ENCODE measurements at regions not wholly inside any gene's neighbourhood (a gene's known extent, or its start where the extent isn't known, plus 50 kb on each side); places are given as distances from the start of the nearest gene placed in this dataset.

DNA sequence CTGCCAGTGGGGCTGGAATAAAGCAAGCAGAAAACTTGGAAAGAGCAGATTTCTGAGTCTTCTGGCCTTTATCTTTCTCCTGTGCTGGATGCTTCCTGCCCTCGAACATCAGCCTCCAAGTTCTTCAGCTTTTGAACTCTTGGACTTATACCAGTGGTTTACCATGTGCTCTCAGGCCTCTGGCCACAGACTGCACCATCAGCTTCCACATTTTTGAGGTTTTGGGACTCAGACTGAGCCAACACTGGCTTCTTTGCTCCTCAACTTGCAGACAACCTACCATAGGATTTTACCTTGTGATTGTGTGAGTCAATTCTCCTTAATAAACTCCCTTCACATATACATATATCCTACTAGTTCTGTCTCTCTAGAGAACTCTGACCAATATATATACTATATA is 706.6 kb downstream of the NR2F2 start:
- TF ChIP-seq CTCF (optimal IDR thresholded peaks at IDR 0.05 in 1 of 3, IDR thresholded peaks at IDR 0.05 in 1 of 3, conservative IDR thresholded peaks at IDR 0.05 in 1 of 3; ENCODE audit: extremely low read depth in 1 of 3, insufficient read depth in 2 of 3, low read length in 3 of 3) (no peak), EZH2 (IDR thresholded peaks at IDR 0.05; ENCODE audit: low read length) (no peak)
- Histone ChIP-seq H3K9me3 (ENCODE audit: control insufficient read depth, low read depth, low read length) (no peaks in the 10 kb centered on the region), H3K4me1 (ENCODE audit: control insufficient read depth, extremely low read depth, insufficient read depth, low read length) (no peaks in the 10 kb centered on the region), H3K9ac (ENCODE audit: control insufficient read depth, extremely low read depth, insufficient read depth, low read length) (no peak overlapping the region), H3K27ac (ENCODE audit: control insufficient read depth, insufficient read depth, low read length) (no peak overlapping the region), H3K4me3 (ENCODE audit: control insufficient read depth in 2 of 3, extremely low read depth in 1 of 3, insufficient read depth in 2 of 3, low read depth in 1 of 3, low read length in 3 of 3) (no peak overlapping the region), H3K36me3 (ENCODE audit: control insufficient read depth in 2 of 2, extremely low read depth in 1 of 2, insufficient read depth in 2 of 2, low read length in 2 of 2) (no peaks in the 10 kb centered on the region), H2AFZ (ENCODE audit: control insufficient read depth, low read length) (no peak overlapping the region), H3K9me1 (ENCODE audit: control insufficient read depth, extremely low read depth, insufficient read depth, low read length) (no peaks in the 10 kb centered on the region), H3K79me2 (ENCODE audit: control insufficient read depth, insufficient read depth, low read length) (no peaks in the 10 kb centered on the region), H3K27me3 (ENCODE audit: control insufficient read depth, extremely low read depth, insufficient read depth, low read length) (no peaks in the 10 kb centered on the region), H4K20me1 (ENCODE audit: control insufficient read depth, extremely low read depth, insufficient read depth, low read length) (no peaks in the 10 kb centered on the region), H3K4me2 (ENCODE audit: control insufficient read depth, extremely low read depth, insufficient read depth, low read depth, low read length) (no peak overlapping the region)
- dilution Hi-C loops (cut with MboI; ENCODE audit: extremely low pct_ligation_motif_present, low sequenced_read_pairs), result no loop called here
- DNase-seq (ENCODE audit: low read depth, low spot score), result no peak
- no peak for FAIRE-seq

- no peaks in the 10 kb centered on the region for H3K27me3 ChIP-seq (ENCODE audit: control insufficient read depth, extremely low read depth, insufficient read depth, low read length)
- H3K4me3 ChIP-seq (ENCODE audit: control insufficient read depth in 2 of 3, extremely low read depth in 1 of 3, insufficient read depth in 2 of 3, low read depth in 1 of 3, low read length in 3 of 3), result no peak overlapping the region
- H3K4me1 ChIP-seq (ENCODE audit: control insufficient read depth, extremely low read depth, insufficient read depth, low read length), result no peaks in the 10 kb centered on the region
- no peaks in the 10 kb centered on the region for H3K79me2 ChIP-seq (ENCODE audit: control insufficient read depth, insufficient read depth, low read length)
- dilution Hi-C loops (cut with MboI; ENCODE audit: extremely low pct_ligation_motif_present, low sequenced_read_pairs), result no loop called here
- no peak for FAIRE-seq
- H3K9me1 ChIP-seq (ENCODE audit: control insufficient read depth, extremely low read depth, insufficient read depth, low read length), result no peaks in the 10 kb centered on the region
- H3K27ac ChIP-seq (ENCODE audit: control insufficient read depth, insufficient read depth, low read length), result no peak overlapping the region
- TF ChIP-seq EZH2 (IDR thresholded peaks at IDR 0.05; ENCODE audit: low read length) (no peak), CTCF (optimal IDR thresholded peaks at IDR 0.05 in 1 of 3, IDR thresholded peaks at IDR 0.05 in 1 of 3, conservative IDR thresholded peaks at IDR 0.05 in 1 of 3; ENCODE audit: extremely low read depth in 1 of 3, insufficient read depth in 2 of 3, low read length in 3 of 3) (no peak)
- H3K9ac ChIP-seq (ENCODE audit: control insufficient read depth, extremely low read depth, insufficient read depth, low read length), result no peak overlapping the region
- H4K20me1 ChIP-seq (ENCODE audit: control insufficient read depth, extremely low read depth, insufficient read depth, low read length), result no peaks in the 10 kb centered on the region
- no peaks in the 10 kb centered on the region for H3K9me3 ChIP-seq (ENCODE audit: control insufficient read depth, low read depth, low read length)
- H3K36me3 ChIP-seq (ENCODE audit: control insufficient read depth in 2 of 2, extremely low read depth in 1 of 2, insufficient read depth in 2 of 2, low read length in 2 of 2), result no peaks in the 10 kb centered on the region
- no peak overlapping the region for H2AFZ ChIP-seq (ENCODE audit: control insufficient read depth, low read length)
- DNase-seq (ENCODE audit: low read depth, low spot score), result no peak
- no peak overlapping the region for H3K4me2 ChIP-seq (ENCODE audit: control insufficient read depth, extremely low read depth, insufficient read depth, low read depth, low read length)
Observed at GRCh38 chr15:97045666-97046421, 715.3 kb downstream of the NR2F2 start.
